ENCODE measurements at regions not wholly inside any gene's neighbourhood (a gene's known extent, or its start where the extent isn't known, plus 50 kb on each side); places are given as distances from the start of the nearest gene placed in this dataset.

- Histone ChIP-seq H3K4ac (ENCODE audit: low read depth, low read length) (no peak overlapping the region), H3K36me3 (ENCODE audit: control insufficient read depth, insufficient read depth, low read length) (no peaks in the 10 kb centered on the region), H3K27ac (ENCODE audit: insufficient read depth, low read length) (no peak overlapping the region), H4K8ac (ENCODE audit: low read depth in 2 of 2, low read length in 2 of 2) (no peak overlapping the region), H3K9ac (ENCODE audit: low read depth, low read length) (no peak overlapping the region), H2BK5ac (ENCODE audit: low read depth, low read length, poor library complexity, severe bottlenecking) (no peak overlapping the region), H3K9me3 (ENCODE audit: control insufficient read depth, insufficient read depth, low read length) (no peaks in the 10 kb centered on the region; the same call in 1 of the 2 replicates), H3K23ac (ENCODE audit: low read depth, low read length) (no peak overlapping the region), H3K18ac (ENCODE audit: low read depth, low read length) (no peak overlapping the region), H2BK15ac (ENCODE audit: low read depth, low read length) (no peak overlapping the region), H3K79me1 (ENCODE audit: low read depth in 1 of 2, low read length in 2 of 2) (no peaks in the 10 kb centered on the region), H2AK5ac (ENCODE audit: low read depth, low read length) (no peak overlapping the region), H3K4me3 (ENCODE audit: insufficient read depth, low read depth, low read length) (no peak overlapping the region), H3K27me3 (ENCODE audit: control insufficient read depth, insufficient read depth, low read length) (peaks cover 44% of the 10 kb centered on the region), H4K91ac (ENCODE audit: insufficient read depth, low read depth, low read length) (no peak overlapping the region), H3K56ac (ENCODE audit: extremely low read depth, insufficient read depth, low read length) (no peak overlapping the region), H2AFZ (replicated peaks; ENCODE audit: low read length, poor library complexity) (no peak overlapping the region), H3K4me1 (ENCODE audit: control insufficient read depth, insufficient read depth, low read length) (peaks cover 8% of the 10 kb centered on the region), H4K20me1 (ENCODE audit: insufficient read depth, low read length) (peaks cover 8% of the 10 kb centered on the region; the same call in 1 of the 2 replicates), H3K4me2 (ENCODE audit: low read depth, low read length) (no peak overlapping the region), H3K9me1 (ENCODE audit: insufficient read depth, low read length) (peaks cover 9% of the 10 kb centered on the region), H4K5ac (ENCODE audit: low read depth, low read length) (no peak overlapping the region), H3K14ac (replicated peaks; ENCODE audit: low read depth, low read length) (no peak overlapping the region), H2BK120ac (ENCODE audit: low read depth, low read length) (no peak overlapping the region), H2BK20ac (ENCODE audit: low read depth, low read length) (no peak overlapping the region), H2AK9ac (replicated peaks; ENCODE audit: low read depth, low read length, poor library complexity) (no peak overlapping the region)
- intact Hi-C loops (cut with micrococcal nuclease) (no loop called here), dilution Hi-C loops (cut with HindIII; ENCODE audit: low sequenced_read_pairs, unreplicated experiment) (no loop called here), in situ Hi-C loops (cut with MboI; ENCODE audit: low sequenced_read_pairs) (no loop called here)
- ATAC-seq (ENCODE audit: low read depth) = no peak
- CTCF ChIA-PET = no interaction called here
- TF ChIP-seq MAZ (IDR thresholded peaks at IDR 0.05; ENCODE audit: borderline replicate concordance, low read depth, low read length) = no peak
- TF ChIP-seq BHLHE40 (IDR thresholded peaks at IDR 0.05; ENCODE audit: low read depth, low read length) = no peak
- no peak for TF ChIP-seq MAFK (IDR thresholded peaks at IDR 0.05; ENCODE audit: low read depth, low read length)
- no peak for TF ChIP-seq SMC3 (IDR thresholded peaks at IDR 0.05; ENCODE audit: low read depth, low read length)
- no peak for TF ChIP-seq POLR2A (IDR thresholded peaks at IDR 0.05; ENCODE audit: low read depth, low read length)
- no peak for TF ChIP-seq RCOR1 (IDR thresholded peaks at IDR 0.05; ENCODE audit: insufficient replicate concordance, low read length)
- TF ChIP-seq ELK1 (IDR thresholded peaks at IDR 0.05; ENCODE audit: borderline replicate concordance, low read depth, low read length) = no peak
- TF ChIP-seq RAD21 (IDR thresholded peaks at IDR 0.05; ENCODE audit: low read length) = no peak
- TF ChIP-seq NFE2L2 (IDR thresholded peaks at IDR 0.05; ENCODE audit: low read depth, low read length) = no peak
- TF ChIP-seq MXI1 (IDR thresholded peaks at IDR 0.05; ENCODE audit: borderline replicate concordance, low read depth, low read length) = no peak
- TF ChIP-seq USF2 (IDR thresholded peaks at IDR 0.05; ENCODE audit: low read depth, low read length) = no peak
- no CpG with 5 or more reads among the region's 1 CpG for WGBS, 2 experiments (ENCODE audit: extremely low coverage in 2 of 2, insufficient read length in 1 of 2)
- BruUV-seq (replicated peaks) = no TSS peak
- POLR2A ChIA-PET (ENCODE audit: unreplicated experiment) = no interaction called here
- no peak for DNase-seq
These were observed 233.9 kb downstream of the KCNRG start for GRCh38 chr13:50249144-50249521.
